Endodermal cell (in vitro differentiated cells): ENCODE measurements at regions not wholly inside any gene's neighbourhood (a gene's known extent, or its start where the extent isn't known, plus 50 kb on each side); places are given as distances from the start of the nearest gene placed in this dataset.

Source experiments
- DNase-seq: peaks from one replicate; pipeline ENCODE4 v3.0.0-alpha.2; 2017
- H3K27ac ChIP-seq: 2 replicates; pipeline ENCODE4 v1.5.1; 2013; ENCODE audit warnings: mild to moderate bottlenecking, low read depth, low read length, moderate library complexity
- H3K27me3 ChIP-seq: 2 replicates; pipeline ENCODE4 v1.6.1; 2013; ENCODE audit warnings: mild to moderate bottlenecking, low read length, moderate library complexity; ENCODE audit not compliant: insufficient read depth, control insufficient read depth, poor library complexity, severe bottlenecking
- H3K36me3 ChIP-seq: 2 replicates; pipeline ENCODE4 v1.7.0; 2013; ENCODE audit warnings: mild to moderate bottlenecking, low read length, moderate library complexity; ENCODE audit not compliant: control insufficient read depth, insufficient read depth
- H3K4me1 ChIP-seq: one replicate; pipeline ENCODE4 v1.7.0; 2013; ENCODE audit warnings: low read length; ENCODE audit not compliant: control insufficient read depth, insufficient read depth
- H3K4me3 ChIP-seq: 2 replicates; pipeline ENCODE4 v1.5.1; 2013; ENCODE audit warnings: mild to moderate bottlenecking, low read length, moderate library complexity
- H3K9ac ChIP-seq: 2 replicates; pipeline ENCODE4 v1.6.1; 2013; ENCODE audit warnings: mild to moderate bottlenecking, low read length, moderate library complexity; ENCODE audit not compliant: poor library complexity, severe bottlenecking; ENCODE audit errors: extremely low read depth
- H3K9me3 ChIP-seq: 2 replicates; pipeline ENCODE4 v1.6.1; 2013; ENCODE audit warnings: mild to moderate bottlenecking, low read length, moderate library complexity; ENCODE audit not compliant: control insufficient read depth
- H3K27ac Mint-ChIP-seq: 2 replicates; pipeline ENCODE4 v1.8.0; 2020; ENCODE audit warnings: mixed read lengths
- H3K27me3 Mint-ChIP-seq: 2 replicates; pipeline ENCODE4 v1.8.0; 2021; ENCODE audit warnings: mild to moderate bottlenecking, mixed read lengths; ENCODE audit not compliant: insufficient read depth
- H3K36me3 Mint-ChIP-seq: 2 replicates; pipeline ENCODE4 v1.8.0; 2020; ENCODE audit warnings: low read depth, mixed read lengths
- H3K4me1 Mint-ChIP-seq: 2 replicates; pipeline ENCODE4 v1.8.0; 2020; ENCODE audit warnings: mixed read lengths
- H3K4me3 Mint-ChIP-seq: 2 replicates; pipeline ENCODE4 v1.8.0; 2020; ENCODE audit warnings: mild to moderate bottlenecking, moderate library complexity, mixed read lengths
- H3K9me3 Mint-ChIP-seq: 2 replicates; pipeline ENCODE4 v1.8.0; 2020; ENCODE audit warnings: mild to moderate bottlenecking, mixed read lengths
- CTCF ChIP-seq: fragments of 200-600 bp; sonication (generic); conservative IDR thresholded peaks from 2 replicates; pipeline ENCODE4 v1.5.0; 2021; ENCODE audit warnings: antibody characterized with exemption, mild to moderate bottlenecking
- WGBS, 2 experiments: methylation state at CpG; one replicate each; pipeline versions ENCODE4 v1.1.5 to v1.1.7; 2013; ENCODE audit warnings: missing lambda C conversion rate in 2 of 2, mixed read lengths in 1 of 2; ENCODE audit not compliant: insufficient coverage in 1 of 2, insufficient read length in 1 of 2; 5-methylcytosine and 5-hydroxymethylcytosine counted together

DNA sequence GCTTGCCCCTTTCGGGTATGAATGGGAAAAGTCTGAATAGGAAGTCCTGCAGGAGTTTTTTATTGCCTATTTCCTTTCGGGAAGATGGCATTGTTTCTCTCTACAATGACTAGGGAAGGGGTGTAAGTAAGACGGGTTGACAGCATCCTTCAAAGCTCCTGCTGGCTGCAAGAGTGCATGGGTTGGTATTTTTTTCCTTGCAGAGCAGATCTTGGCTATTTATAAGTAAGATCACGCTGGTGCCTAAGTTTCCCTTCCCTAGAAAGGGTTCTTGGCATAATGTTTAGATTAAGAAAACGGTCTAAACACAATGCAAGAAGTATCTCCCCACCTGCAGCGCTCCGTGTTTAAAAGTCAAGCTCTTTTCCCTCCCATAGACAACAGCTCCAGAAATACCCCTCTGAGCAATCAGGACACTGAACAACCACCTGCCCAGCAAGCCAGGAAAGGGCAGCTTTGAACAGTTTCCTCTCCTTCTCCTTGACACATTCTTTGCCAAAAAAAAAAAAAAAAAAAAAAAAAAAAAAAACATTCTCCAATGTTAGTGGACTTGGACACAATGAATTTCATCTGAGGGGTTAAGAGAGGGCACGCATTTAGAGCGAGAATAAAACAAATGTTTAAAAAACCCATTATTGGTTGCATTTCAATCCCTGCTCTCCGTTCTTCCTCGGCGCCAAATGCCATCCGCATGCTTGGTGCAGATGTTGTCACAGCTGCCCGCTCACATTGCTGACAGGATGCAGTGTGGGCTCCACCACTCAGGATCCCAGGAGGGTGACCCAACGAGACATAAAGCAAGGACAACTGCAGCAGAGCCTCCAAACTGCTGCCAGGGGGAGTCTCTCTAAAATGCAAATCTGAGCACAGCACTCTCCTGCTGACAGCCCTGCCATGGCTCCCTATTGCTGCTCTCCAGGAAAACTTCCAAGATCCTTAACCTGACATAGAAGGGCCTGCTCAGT lies 427.4 kb upstream of the MGMT start:
- 67 to 83% methylated on average over 10 to 15 of the region's 15 CpGs for WGBS, 2 experiments
- no peaks in the 10 kb centered on the region for H3K4me1 ChIP-seq
- Mint-ChIP-seq H3K4me3 (no peak overlapping the region), H3K27me3 (peaks cover 21% of the 10 kb centered on the region), H3K4me1 (peaks cover 3% of the 10 kb centered on the region), H3K36me3 (no peaks in the 10 kb centered on the region), H3K27ac (no peak overlapping the region), H3K9me3 (no peaks in the 10 kb centered on the region)
- H3K27me3 ChIP-seq, result peaks cover 9% of the 10 kb centered on the region
- DNase-seq, result no peak
- H3K9ac ChIP-seq, result no peak overlapping the region
- no peaks in the 10 kb centered on the region for H3K9me3 ChIP-seq
- no peaks in the 10 kb centered on the region for H3K36me3 ChIP-seq
- TF ChIP-seq CTCF, result no peak
- H3K27ac ChIP-seq, result no peak overlapping the region
- H3K4me3 ChIP-seq, result no peak overlapping the region

- TF ChIP-seq CTCF, result no peak
- H3K9me3 Mint-ChIP-seq, result no peaks in the 10 kb centered on the region
- no peak overlapping the region for H3K4me3 Mint-ChIP-seq
- Histone ChIP-seq H3K27me3 (peaks cover 9% of the 10 kb centered on the region), H3K9ac (no peak overlapping the region), H3K9me3 (no peaks in the 10 kb centered on the region), H3K36me3 (no peaks in the 10 kb centered on the region), H3K4me3 (no peak overlapping the region), H3K4me1 (no peaks in the 10 kb centered on the region), H3K27ac (no peak overlapping the region)
- 95 to 100% methylated on average over 1 of the region's 1 CpG for WGBS, 2 experiments
- H3K36me3 Mint-ChIP-seq, result no peaks in the 10 kb centered on the region
- peaks cover 2% of the 10 kb centered on the region for H3K4me1 Mint-ChIP-seq
- no peak for DNase-seq
- H3K27me3 Mint-ChIP-seq, result peaks cover 19% of the 10 kb centered on the region
- H3K27ac Mint-ChIP-seq, result no peak overlapping the region
Observed at GRCh38 chr10:129040377-129040776, 426.7 kb upstream of the MGMT start.

DNA sequence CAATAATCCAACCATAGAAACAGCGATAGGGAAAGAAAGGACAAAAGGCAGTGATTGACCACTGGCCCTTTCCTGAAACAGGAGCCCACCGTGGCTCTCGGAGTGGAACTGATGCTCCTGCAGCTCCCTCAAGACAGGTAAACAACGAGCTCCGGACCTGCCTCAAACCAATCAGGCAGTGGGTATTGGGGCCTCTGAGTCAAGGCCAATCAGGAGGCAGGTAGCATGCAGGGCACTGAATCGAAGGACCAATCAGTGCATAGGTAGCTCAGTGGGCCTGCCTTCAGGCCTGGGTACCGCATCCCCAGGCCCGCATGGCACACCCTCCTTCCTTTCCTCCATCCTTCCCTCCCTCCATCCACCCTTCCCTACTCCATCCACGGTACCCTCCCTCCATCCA lies 425.1 kb upstream of the MGMT start:
- no peak overlapping the region for H3K27ac ChIP-seq
- H3K36me3 Mint-ChIP-seq, result no peaks in the 10 kb centered on the region
- H3K9me3 Mint-ChIP-seq, result no peaks in the 10 kb centered on the region
- no peaks in the 10 kb centered on the region for H3K4me1 ChIP-seq
- peaks cover 2% of the 10 kb centered on the region for H3K4me1 Mint-ChIP-seq
- no peak overlapping the region for H3K4me3 Mint-ChIP-seq
- H3K4me3 ChIP-seq, result no peak overlapping the region
- 95 to 98% methylated on average over 7 to 9 of the region's 9 CpGs for WGBS, 2 experiments
- peaks cover 6% of the 10 kb centered on the region for H3K27me3 Mint-ChIP-seq
- H3K36me3 ChIP-seq, result no peaks in the 10 kb centered on the region
- no peak overlapping the region for H3K9ac ChIP-seq
- TF ChIP-seq CTCF, result no peak
- no peak for DNase-seq
- no peak overlapping the region for H3K27ac Mint-ChIP-seq
- H3K9me3 ChIP-seq, result no peaks in the 10 kb centered on the region
- no peaks in the 10 kb centered on the region for H3K27me3 ChIP-seq
